SK-N-MC (cell line): ENCODE measurements at regions not wholly inside any gene's neighbourhood (a gene's known extent, or its start where the extent isn't known, plus 50 kb on each side); places are given as distances from the start of the nearest gene placed in this dataset.

Source experiments
- EZH2 ChIP-seq: fragments of 200-600 bp; sonication (generic); IDR thresholded peaks from one replicate; pipeline ENCODE4 v1.6.1; 2017; ENCODE audit warnings: antibody characterized with exemption
- POLR2AphosphoS5 ChIP-seq: IDR thresholded peaks from 2 replicates; pipeline ENCODE4 v1.6.1; 2012; ENCODE audit warnings: mild to moderate bottlenecking, low read depth, low read length, borderline replicate concordance

GRCh38 chr16:59684911-59685310, 950.8 kb upstream of the GOT2 start:
- TF ChIP-seq POLR2AphosphoS5 (no peak), EZH2 (no peak)
